A673 (cell line): ENCODE measurements at regions not wholly inside any gene's neighbourhood (a gene's known extent, or its start where the extent isn't known, plus 50 kb on each side); places are given as distances from the start of the nearest gene placed in this dataset.

Experiments used
- EZH2 ChIP-seq: fragments of 200-600 bp; sonication (generic); IDR thresholded peaks from 2 replicates; pipeline ENCODE4 v1.6.1; 2017; ENCODE audit warnings: borderline replicate concordance, low read depth, mild to moderate bottlenecking, mixed read lengths, antibody characterized with exemption, low read length; ENCODE audit not compliant: poor library complexity, severe bottlenecking
- TF ChIP-seq, protein P1 (sequence below): fragments of 300-800, 200-600 bp; sonication (generic); conservative IDR thresholded peaks from 2 replicates; pipeline ENCODE4 v1.5.1; 2017; ENCODE audit warnings: low read depth, mild to moderate bottlenecking, antibody characterized with exemption, low read length, moderate library complexity, mixed read lengths

DNA sequence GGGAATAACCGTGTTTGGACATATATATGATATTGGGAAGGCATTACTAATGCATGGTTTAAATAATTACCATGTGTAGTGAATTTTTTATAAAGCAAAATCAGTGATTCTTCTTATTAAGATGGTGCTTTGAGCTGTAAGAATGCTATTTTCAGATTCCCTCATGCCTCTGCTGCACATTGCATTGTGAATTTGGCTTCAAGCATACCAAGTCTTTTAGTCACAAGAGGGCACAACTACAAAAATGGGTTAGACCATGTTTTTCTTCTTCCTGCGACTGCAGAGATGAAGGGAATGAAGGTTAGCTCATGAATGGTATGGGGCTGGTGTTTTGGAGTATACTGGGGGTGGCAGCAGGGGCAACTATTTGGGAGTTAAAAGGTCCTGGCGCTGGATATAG is 320.1 kb downstream of the SLC4A3 start:
- TF ChIP-seq EZH2 = no peak
- TF ChIP-seq, protein P1, sequence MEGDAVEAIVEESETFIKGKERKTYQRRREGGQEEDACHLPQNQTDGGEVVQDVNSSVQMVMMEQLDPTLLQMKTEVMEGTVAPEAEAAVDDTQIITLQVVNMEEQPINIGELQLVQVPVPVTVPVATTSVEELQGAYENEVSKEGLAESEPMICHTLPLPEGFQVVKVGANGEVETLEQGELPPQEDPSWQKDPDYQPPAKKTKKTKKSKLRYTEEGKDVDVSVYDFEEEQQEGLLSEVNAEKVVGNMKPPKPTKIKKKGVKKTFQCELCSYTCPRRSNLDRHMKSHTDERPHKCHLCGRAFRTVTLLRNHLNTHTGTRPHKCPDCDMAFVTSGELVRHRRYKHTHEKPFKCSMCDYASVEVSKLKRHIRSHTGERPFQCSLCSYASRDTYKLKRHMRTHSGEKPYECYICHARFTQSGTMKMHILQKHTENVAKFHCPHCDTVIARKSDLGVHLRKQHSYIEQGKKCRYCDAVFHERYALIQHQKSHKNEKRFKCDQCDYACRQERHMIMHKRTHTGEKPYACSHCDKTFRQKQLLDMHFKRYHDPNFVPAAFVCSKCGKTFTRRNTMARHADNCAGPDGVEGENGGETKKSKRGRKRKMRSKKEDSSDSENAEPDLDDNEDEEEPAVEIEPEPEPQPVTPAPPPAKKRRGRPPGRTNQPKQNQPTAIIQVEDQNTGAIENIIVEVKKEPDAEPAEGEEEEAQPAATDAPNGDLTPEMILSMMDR = no peak
